Breast epithelium (tissue), 3 donors: ENCODE measurements at regions not wholly inside any gene's neighbourhood (a gene's known extent, or its start where the extent isn't known, plus 50 kb on each side); places are given as distances from the start of the nearest gene placed in this dataset.

Experiments used
- CTCF ChIP-seq, 3 donors: fragments of 450-650 bp; IDR thresholded peaks; one replicate each; pipeline ENCODE4 v1.5.1; 2016 to 2017; ENCODE audit warnings: antibody characterized with exemption in 3 of 3, mild to moderate bottlenecking in 3 of 3, moderate library complexity in 3 of 3
- POLR2A ChIP-seq: fragments of 450-650 bp; IDR thresholded peaks from one replicate; pipeline ENCODE4 v1.6.1; 2016; ENCODE audit warnings: antibody characterized with exemption, mild to moderate bottlenecking, moderate library complexity
- POLR2AphosphoS5 ChIP-seq, 3 donors: sonication (generic); formaldehyde crosslinking; IDR thresholded peaks; one replicate each; pipeline ENCODE4 v1.6.1; 2017; ENCODE audit warnings: antibody characterized with exemption in 3 of 3

GRCh38 chr18:61085761-61086160 is 247.5 kb upstream of the CDH20 start:
- TF ChIP-seq CTCF (IDR thresholded peaks at IDR 0.05) (no peak), POLR2AphosphoS5 (IDR thresholded peaks at IDR 0.05) (no peak), POLR2A (no peak)
